Neuron (in vitro differentiated cells): ENCODE measurements at regions not wholly inside any gene's neighbourhood (a gene's known extent, or its start where the extent isn't known, plus 50 kb on each side); places are given as distances from the start of the nearest gene placed in this dataset.

Experiments
- H2AFZ ChIP-seq: one replicate; pipeline ENCODE4 v1.6.1; 2013; ENCODE audit warnings: low read depth, mild to moderate bottlenecking, inconsistent platforms, low read length, moderate library complexity
- H3K27me3 ChIP-seq: one replicate; pipeline ENCODE4 v1.6.1; 2013; ENCODE audit warnings: low read length; ENCODE audit not compliant: insufficient read depth
- H3K36me3 ChIP-seq: one replicate; pipeline ENCODE4 v1.6.1; 2013; ENCODE audit warnings: low read length; ENCODE audit not compliant: insufficient read depth
- H3K4me1 ChIP-seq: one replicate; pipeline ENCODE4 v1.6.1; 2013; ENCODE audit warnings: low read length; ENCODE audit not compliant: insufficient read depth
- H3K4me3 ChIP-seq: 2 replicates; pipeline ENCODE4 v1.5.1; 2013; ENCODE audit warnings: mild to moderate bottlenecking, low read length, moderate library complexity
- H3K9me3 ChIP-seq: one replicate; pipeline ENCODE4 v1.6.1; 2013; ENCODE audit warnings: low read length

GRCh38 chr11:109166441-109166840 lies 255.5 kb upstream of the C11orf87 start:
- H2AFZ ChIP-seq, result no peak overlapping the region

GRCh38 chr11:109173504-109173903 lies 248.5 kb upstream of the C11orf87 start:
- H3K4me1 ChIP-seq, result no peaks in the 10 kb centered on the region
- peaks cover 2% of the 10 kb centered on the region for H3K27me3 ChIP-seq
- H2AFZ ChIP-seq, result no peak overlapping the region
- no peak overlapping the region for H3K4me3 ChIP-seq
- H3K9me3 ChIP-seq, result no peaks in the 10 kb centered on the region
- H3K36me3 ChIP-seq, result no peaks in the 10 kb centered on the region

More at GRCh38 chr11:109166441-109166840, 255.5 kb upstream of the C11orf87 start:
- no peaks in the 10 kb centered on the region for H3K27me3 ChIP-seq
- no peaks in the 10 kb centered on the region for H3K9me3 ChIP-seq
- H3K4me1 ChIP-seq, result no peaks in the 10 kb centered on the region
- H3K36me3 ChIP-seq, result no peaks in the 10 kb centered on the region
- no peak overlapping the region for H3K4me3 ChIP-seq

- H3K4me3 ChIP-seq, result no peak overlapping the region
- H3K36me3 ChIP-seq, result no peaks in the 10 kb centered on the region
- no peak overlapping the region for H2AFZ ChIP-seq
Observed at GRCh38 chr11:109184376-109184775, 237.6 kb upstream of the C11orf87 start.

GRCh38 chr11:109192864-109193263 lies 229.1 kb upstream of the C11orf87 start:
- no peak overlapping the region for H2AFZ ChIP-seq
- no peaks in the 10 kb centered on the region for H3K9me3 ChIP-seq
- H3K36me3 ChIP-seq, result no peaks in the 10 kb centered on the region
- H3K4me3 ChIP-seq, result no peak overlapping the region
- no peaks in the 10 kb centered on the region for H3K27me3 ChIP-seq
- no peaks in the 10 kb centered on the region for H3K4me1 ChIP-seq

More at GRCh38 chr11:109184376-109184775, 237.6 kb upstream of the C11orf87 start:
- Histone ChIP-seq H3K27me3 (no peaks in the 10 kb centered on the region), H3K4me1 (no peaks in the 10 kb centered on the region), H3K9me3 (no peaks in the 10 kb centered on the region)

- H3K36me3 ChIP-seq, result no peaks in the 10 kb centered on the region
- no peak overlapping the region for H2AFZ ChIP-seq
- no peaks in the 10 kb centered on the region for H3K4me1 ChIP-seq
- no peak overlapping the region for H3K4me3 ChIP-seq
- H3K9me3 ChIP-seq, result no peaks in the 10 kb centered on the region
- no peaks in the 10 kb centered on the region for H3K27me3 ChIP-seq
Observed at GRCh38 chr11:109193880-109194279, 228.1 kb upstream of the C11orf87 start.

- Histone ChIP-seq H3K9me3 (no peaks in the 10 kb centered on the region), H3K27me3 (no peaks in the 10 kb centered on the region), H2AFZ (no peak overlapping the region), H3K36me3 (no peaks in the 10 kb centered on the region), H3K4me1 (no peaks in the 10 kb centered on the region), H3K4me3 (no peak overlapping the region)
Observed at GRCh38 chr11:109196016-109196415, 226.0 kb upstream of the C11orf87 start.

- Histone ChIP-seq H3K4me1 (no peaks in the 10 kb centered on the region), H3K9me3 (no peaks in the 10 kb centered on the region), H3K4me3 (no peak overlapping the region), H2AFZ (no peak overlapping the region), H3K36me3 (no peaks in the 10 kb centered on the region), H3K27me3 (no peaks in the 10 kb centered on the region)
Observed at GRCh38 chr11:109197656-109198055, 224.3 kb upstream of the C11orf87 start.

- Histone ChIP-seq H2AFZ (no peak overlapping the region), H3K27me3 (no peaks in the 10 kb centered on the region), H3K4me1 (no peaks in the 10 kb centered on the region), H3K9me3 (no peaks in the 10 kb centered on the region), H3K36me3 (no peaks in the 10 kb centered on the region), H3K4me3 (no peak overlapping the region)
Observed at GRCh38 chr11:109203176-109203575, 218.8 kb upstream of the C11orf87 start.

GRCh38 chr11:109205312-109205711 lies 216.7 kb upstream of the C11orf87 start:
- H3K9me3 ChIP-seq, result no peaks in the 10 kb centered on the region
- no peaks in the 10 kb centered on the region for H3K27me3 ChIP-seq
- H2AFZ ChIP-seq, result no peak overlapping the region
- H3K4me1 ChIP-seq, result no peaks in the 10 kb centered on the region
- H3K4me3 ChIP-seq, result no peak overlapping the region
- H3K36me3 ChIP-seq, result no peaks in the 10 kb centered on the region

GRCh38 chr11:109208121-109208520 lies 213.9 kb upstream of the C11orf87 start:
- Histone ChIP-seq H3K27me3 (no peaks in the 10 kb centered on the region), H3K36me3 (no peaks in the 10 kb centered on the region), H3K4me3 (no peak overlapping the region), H3K4me1 (no peaks in the 10 kb centered on the region), H3K9me3 (no peaks in the 10 kb centered on the region), H2AFZ (no peak overlapping the region)

GRCh38 chr11:109209572-109209971 lies 212.4 kb upstream of the C11orf87 start:
- Histone ChIP-seq H3K4me1 (no peaks in the 10 kb centered on the region), H3K9me3 (no peaks in the 10 kb centered on the region), H3K36me3 (no peaks in the 10 kb centered on the region), H2AFZ (no peak overlapping the region), H3K27me3 (no peaks in the 10 kb centered on the region), H3K4me3 (no peak overlapping the region)

GRCh38 chr11:109221190-109221589 lies 200.8 kb upstream of the C11orf87 start:
- no peak overlapping the region for H2AFZ ChIP-seq
- no peak overlapping the region for H3K4me3 ChIP-seq
- no peaks in the 10 kb centered on the region for H3K9me3 ChIP-seq
- no peaks in the 10 kb centered on the region for H3K4me1 ChIP-seq
- H3K27me3 ChIP-seq, result no peaks in the 10 kb centered on the region
- H3K36me3 ChIP-seq, result no peaks in the 10 kb centered on the region

- Histone ChIP-seq H3K36me3 (no peaks in the 10 kb centered on the region), H3K27me3 (no peaks in the 10 kb centered on the region), H3K9me3 (no peaks in the 10 kb centered on the region), H3K4me3 (no peak overlapping the region), H3K4me1 (no peaks in the 10 kb centered on the region), H2AFZ (no peak overlapping the region)
Observed at GRCh38 chr11:109222761-109223160, 199.2 kb upstream of the C11orf87 start.

GRCh38 chr11:109223451-109223850 lies 198.5 kb upstream of the C11orf87 start:
- Histone ChIP-seq H2AFZ (no peak overlapping the region), H3K9me3 (no peaks in the 10 kb centered on the region), H3K4me3 (no peak overlapping the region), H3K36me3 (no peaks in the 10 kb centered on the region), H3K4me1 (no peaks in the 10 kb centered on the region), H3K27me3 (no peaks in the 10 kb centered on the region)
